ENCODE measurements at regions not wholly inside any gene's neighbourhood (a gene's known extent, or its start where the extent isn't known, plus 50 kb on each side); places are given as distances from the start of the nearest gene placed in this dataset.
A peak's percentile ranks its signal among the peaks of the same experiment; 100 is the strongest.
"Not testable (repeated sequence)": the region's sequence is repeated elsewhere in the genome, so short reads cannot be mapped to it uniquely, and the experiment has no call there.

- no peak overlapping the region for H3K4me3 Mint-ChIP-seq
- no peak for DNase-seq
- peaks cover 4% of the 10 kb centered on the region for H3K9me3 Mint-ChIP-seq
- no peaks in the 10 kb centered on the region for H3K27me3 Mint-ChIP-seq
- H3K27ac Mint-ChIP-seq = peak overlapping the region; percentile 74
- H3K4me1 Mint-ChIP-seq = peaks cover 33% of the 10 kb centered on the region
- peaks cover 1% of the 10 kb centered on the region for H3K36me3 Mint-ChIP-seq
These were observed 70.7 kb upstream of the TAB2 start for GRCh38 chr6:149246691-149247384.

GRCh38 chr6:149247385-149247763 lies 70.1 kb upstream of the TAB2 start:
- Mint-ChIP-seq H3K4me1 (peaks cover 33% of the 10 kb centered on the region), H3K27ac (no peak overlapping the region), H3K4me3 (no peak overlapping the region), H3K9me3 (peaks cover 2% of the 10 kb centered on the region), H3K36me3 (no peaks in the 10 kb centered on the region), H3K27me3 (no peaks in the 10 kb centered on the region)
- DNase-seq = no peak

DNA sequence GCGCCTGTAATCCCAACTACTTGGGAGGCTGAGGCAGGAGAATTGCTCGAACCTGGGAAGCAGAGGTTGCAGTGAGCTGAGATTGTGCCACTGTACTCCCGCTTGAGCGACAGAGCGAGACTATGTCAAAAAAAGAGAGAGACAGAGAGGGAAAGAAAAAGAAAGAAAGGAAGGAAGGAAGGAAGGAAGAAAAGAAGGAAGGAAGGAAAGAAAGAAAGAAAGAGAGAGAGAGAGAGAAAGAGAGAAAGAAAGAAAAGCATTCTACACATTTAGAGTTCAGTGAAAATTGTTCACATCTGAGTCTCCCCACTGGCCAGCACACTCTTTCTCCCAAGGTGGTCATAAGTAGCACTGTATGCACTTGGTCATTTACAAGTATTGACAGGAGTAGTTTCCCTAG lies 69.2 kb upstream of the TAB2 start:
- not testable (repeated sequence) for H3K27me3 Mint-ChIP-seq, H3K4me3 Mint-ChIP-seq, H3K9me3 Mint-ChIP-seq, H3K36me3 Mint-ChIP-seq, DNase-seq, H3K27ac Mint-ChIP-seq
- H3K4me1 Mint-ChIP-seq = peaks cover 33% of the 10 kb centered on the region

GRCh38 chr6:149248693-149249369 lies 68.7 kb upstream of the TAB2 start:
- Mint-ChIP-seq H3K9me3 (peaks cover under 1% of the 10 kb centered on the region), H3K27ac (no peak overlapping the region), H3K27me3 (no peaks in the 10 kb centered on the region), H3K36me3 (no peaks in the 10 kb centered on the region), H3K4me1 (peaks cover 28% of the 10 kb centered on the region), H3K4me3 (no peak overlapping the region)
- DNase-seq = no peak

- H3K27me3 Mint-ChIP-seq = no peaks in the 10 kb centered on the region
- no peak for DNase-seq
- no peak overlapping the region for H3K27ac Mint-ChIP-seq
- no peaks in the 10 kb centered on the region for H3K9me3 Mint-ChIP-seq
- H3K4me3 Mint-ChIP-seq = no peak overlapping the region
- H3K4me1 Mint-ChIP-seq = peaks cover 29% of the 10 kb centered on the region
- no peaks in the 10 kb centered on the region for H3K36me3 Mint-ChIP-seq
These were observed 67.8 kb upstream of the TAB2 start for GRCh38 chr6:149249370-149250357.

DNA sequence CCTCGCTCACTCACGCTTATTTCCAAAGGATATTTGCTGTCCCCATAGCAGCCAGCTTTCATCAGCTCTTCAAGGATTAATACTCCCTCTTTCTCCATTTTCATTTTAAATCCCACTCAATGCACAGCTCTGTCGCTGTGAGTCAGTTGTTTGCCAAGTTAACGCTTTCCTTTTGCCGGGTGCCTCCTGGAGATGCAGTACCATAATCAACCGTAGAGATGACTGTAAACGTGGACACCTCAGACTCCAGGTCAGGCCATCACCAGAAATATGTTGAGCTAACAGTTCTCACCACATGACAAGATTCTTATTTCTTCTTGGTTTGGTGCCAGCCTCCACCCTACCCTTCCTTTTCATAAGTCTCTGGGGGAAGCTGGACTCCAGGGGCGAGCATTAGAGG lies 66.6 kb upstream of the TAB2 start:
- no peaks in the 10 kb centered on the region for H3K36me3 Mint-ChIP-seq
- no peaks in the 10 kb centered on the region for H3K9me3 Mint-ChIP-seq
- H3K4me3 Mint-ChIP-seq = no peak overlapping the region
- H3K27ac Mint-ChIP-seq = no peak overlapping the region
- H3K27me3 Mint-ChIP-seq = no peaks in the 10 kb centered on the region
- H3K4me1 Mint-ChIP-seq = peaks cover 33% of the 10 kb centered on the region
- DNase-seq = no peak

- Mint-ChIP-seq H3K4me3 (no peak overlapping the region), H3K4me1 (peaks cover 24% of the 10 kb centered on the region), H3K36me3 (no peaks in the 10 kb centered on the region), H3K27ac (no peak overlapping the region), H3K27me3 (no peaks in the 10 kb centered on the region), H3K9me3 (no peaks in the 10 kb centered on the region)
- DNase-seq = no peak
These were observed 64.9 kb upstream of the TAB2 start for GRCh38 chr6:149252622-149253021.

- Mint-ChIP-seq H3K36me3 (no peaks in the 10 kb centered on the region), H3K9me3 (no peaks in the 10 kb centered on the region), H3K27me3 (no peaks in the 10 kb centered on the region), H3K4me1 (peaks cover 23% of the 10 kb centered on the region), H3K4me3 (no peak overlapping the region), H3K27ac (no peak overlapping the region)
- no peak for DNase-seq
These were observed 63.3 kb upstream of the TAB2 start for GRCh38 chr6:149254253-149254652.

- Mint-ChIP-seq H3K4me3 (no peak overlapping the region), H3K4me1 (peaks cover 41% of the 10 kb centered on the region), H3K27me3 (no peaks in the 10 kb centered on the region), H3K9me3 (no peaks in the 10 kb centered on the region), H3K36me3 (no peaks in the 10 kb centered on the region), H3K27ac (no peak overlapping the region)
- no peak for DNase-seq
These were observed 57.8 kb upstream of the TAB2 start for GRCh38 chr6:149259753-149260152.

- Mint-ChIP-seq H3K27me3 (no peaks in the 10 kb centered on the region), H3K9me3 (no peaks in the 10 kb centered on the region), H3K27ac (no peak overlapping the region), H3K4me3 (no peak overlapping the region), H3K36me3 (no peaks in the 10 kb centered on the region), H3K4me1 (peaks cover 44% of the 10 kb centered on the region)
- DNase-seq = no peak
These were observed 57.2 kb upstream of the TAB2 start for GRCh38 chr6:149260214-149260874.

DNA sequence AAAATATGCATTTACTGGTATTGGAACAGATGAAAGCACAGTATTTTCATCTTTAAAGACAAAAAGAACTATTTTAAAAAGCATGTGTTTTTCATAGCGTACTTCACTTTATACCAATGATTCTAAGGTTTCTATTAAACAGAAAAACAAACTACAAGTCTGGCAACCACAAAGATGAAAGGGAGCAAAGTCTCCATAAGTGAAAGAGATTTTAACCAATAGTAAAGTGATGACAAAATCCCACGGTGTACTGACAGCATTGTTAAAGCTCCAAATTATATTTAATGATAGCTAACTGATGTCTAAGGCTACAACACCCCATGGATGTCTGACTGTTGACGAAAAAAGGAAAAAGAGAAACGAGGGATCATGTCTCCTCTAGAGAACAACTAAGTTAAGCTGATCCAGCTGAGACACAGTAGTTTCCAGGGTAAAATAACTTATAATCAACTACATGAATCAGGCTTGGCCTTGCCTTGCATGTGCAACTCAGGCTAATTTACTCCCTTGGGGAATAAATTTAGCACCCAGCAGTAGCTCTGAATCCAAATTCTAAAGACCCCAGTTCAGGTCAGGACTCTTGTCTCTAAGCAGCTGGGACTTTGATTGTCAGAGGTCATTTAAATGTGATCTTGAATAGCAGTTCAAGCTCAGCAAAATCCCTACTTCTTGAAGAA lies 56.0 kb upstream of the TAB2 start:
- Mint-ChIP-seq H3K27ac (peak overlapping the region; percentile 75), H3K9me3 (no peaks in the 10 kb centered on the region), H3K27me3 (no peaks in the 10 kb centered on the region), H3K4me1 (peaks cover 50% of the 10 kb centered on the region), H3K4me3 (peak overlapping the region; percentile 8), H3K36me3 (no peaks in the 10 kb centered on the region)
- DNase-seq = no peak

- no peak overlapping the region for H3K4me3 Mint-ChIP-seq
These were observed 54.2 kb upstream of the TAB2 start for GRCh38 chr6:149263321-149263720.

GRCh38 chr6:149264629-149265028 lies 52.9 kb upstream of the TAB2 start:
- H3K4me3 Mint-ChIP-seq = peak overlapping the region; percentile 55
- peaks cover 48% of the 10 kb centered on the region for H3K4me1 Mint-ChIP-seq
- H3K27ac Mint-ChIP-seq = peak overlapping the region; percentile 23
- peak; percentile 24 for DNase-seq
- H3K9me3 Mint-ChIP-seq = peaks cover 2% of the 10 kb centered on the region
- H3K36me3 Mint-ChIP-seq = no peaks in the 10 kb centered on the region
- H3K27me3 Mint-ChIP-seq = no peaks in the 10 kb centered on the region

More at GRCh38 chr6:149263321-149263720, 54.2 kb upstream of the TAB2 start:
- no peak for DNase-seq
- H3K9me3 Mint-ChIP-seq = no peaks in the 10 kb centered on the region
- peaks cover 53% of the 10 kb centered on the region for H3K4me1 Mint-ChIP-seq
- no peaks in the 10 kb centered on the region for H3K27me3 Mint-ChIP-seq
- H3K27ac Mint-ChIP-seq = peak overlapping the region; percentile 15
- no peaks in the 10 kb centered on the region for H3K36me3 Mint-ChIP-seq

DNA sequence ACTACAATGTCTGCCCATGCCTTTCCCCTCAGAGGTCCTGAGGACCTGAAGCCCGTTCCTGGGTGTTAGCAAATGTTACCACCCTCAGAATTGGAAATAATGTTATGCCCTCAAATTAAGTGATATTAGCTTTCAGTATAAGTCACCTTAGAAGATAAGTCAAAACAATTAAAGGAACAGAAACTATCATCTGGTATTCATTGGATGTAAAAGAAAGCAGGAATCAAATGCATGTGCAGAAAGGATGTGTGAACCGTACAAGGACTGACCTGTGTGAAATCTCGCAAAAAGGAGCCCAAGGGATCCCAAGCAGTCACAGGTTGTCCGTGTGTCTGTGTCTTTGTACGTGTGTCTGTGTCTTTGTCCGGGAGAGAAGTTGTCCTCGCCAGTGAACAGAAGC lies 51.6 kb upstream of the TAB2 start:
- DNase-seq = no peak
- Mint-ChIP-seq H3K27me3 (no peaks in the 10 kb centered on the region), H3K9me3 (peaks cover 3% of the 10 kb centered on the region), H3K27ac (no peak overlapping the region), H3K36me3 (no peaks in the 10 kb centered on the region), H3K4me3 (no peak overlapping the region), H3K4me1 (peaks cover 46% of the 10 kb centered on the region)

Data from activated naive CD8-positive, alpha-beta T cell treated with anti-CD3 and anti-CD28 coated beads for 36 hours (primary cell).